WTC11 (cell line): ENCODE measurements at regions not wholly inside any gene's neighbourhood (a gene's known extent, or its start where the extent isn't known, plus 50 kb on each side); places are given as distances from the start of the nearest gene placed in this dataset.

ENCODE experiments used
- ATAC-seq: fragments of 200-7000 bp; cut with Tn5 transposase; 2 replicates; pipeline ENCODE4 v1.10.0; 2021; ENCODE audit warnings: mild to moderate bottlenecking, moderate library complexity
- CTCF ChIA-PET: fragments of 300-600 bp; sonication (Branson Sonifier 250); formaldehyde crosslinking; loops from one replicate; lab custom pipeline; 2021; ENCODE audit warnings: antibody characterized with exemption; lab: Charles Lee
- POLR2A ChIA-PET: fragments of 350-600 bp; sonication (Branson Sonifier 250); formaldehyde crosslinking; loops from one replicate; lab custom pipeline; 2021; ENCODE audit warnings: antibody characterized with exemption; lab: Charles Lee
- DNase-seq: peaks from one replicate; pipeline ENCODE4 v3.0.0; 2021; ENCODE audit warnings: low spot score
- H3K27ac Mint-ChIP-seq: 2 replicates; pipeline ENCODE4 v1.8.0; 2021; ENCODE audit warnings: mixed read lengths
- H3K27me3 Mint-ChIP-seq: 2 replicates; pipeline ENCODE4 v1.8.0; 2021; ENCODE audit warnings: low read depth, mild to moderate bottlenecking, moderate library complexity, mixed read lengths
- H3K36me3 Mint-ChIP-seq: 2 replicates; pipeline ENCODE4 v1.8.0; 2021; ENCODE audit warnings: mixed read lengths
- H3K4me1 Mint-ChIP-seq: 2 replicates; pipeline ENCODE4 v1.8.0; 2022; ENCODE audit warnings: mixed read lengths
- H3K4me3 Mint-ChIP-seq: 2 replicates; pipeline ENCODE4 v1.8.0; 2021; ENCODE audit warnings: mild to moderate bottlenecking, moderate library complexity, mixed read lengths
- H3K9me3 Mint-ChIP-seq: 2 replicates; pipeline ENCODE4 v1.8.0; 2021; ENCODE audit warnings: mixed read lengths
- AFF4 ChIP-seq: sonication (generic); formaldehyde crosslinking; IDR thresholded peaks from 2 replicates; pipeline ENCODE4 v1.8.1; 2023; ENCODE audit warnings: mild to moderate bottlenecking, missing genetic modification reagents, borderline replicate concordance
- ATF2 ChIP-seq: sonication (generic); formaldehyde crosslinking; IDR thresholded peaks from 2 replicates; pipeline ENCODE4 v1.8.1; 2022; ENCODE audit warnings: low read depth, missing genetic modification reagents, borderline replicate concordance
- E2F5 ChIP-seq: sonication (generic); formaldehyde crosslinking; IDR thresholded peaks from 2 replicates; pipeline ENCODE4 v1.8.1; 2022; ENCODE audit warnings: mild to moderate bottlenecking, moderate library complexity, missing genetic modification reagents
- ELF4 ChIP-seq: sonication (generic); formaldehyde crosslinking; IDR thresholded peaks from 2 replicates; pipeline ENCODE4 v1.8.1; 2022; ENCODE audit warnings: low read depth, mild to moderate bottlenecking, moderate library complexity, missing genetic modification reagents
- FOXP4 ChIP-seq: sonication (generic); formaldehyde crosslinking; IDR thresholded peaks from 2 replicates; pipeline ENCODE4 v1.8.0; 2022; ENCODE audit warnings: mild to moderate bottlenecking, missing genetic modification reagents
- GRHL2 ChIP-seq: fragments of 250-450 bp; sonication (Bioruptor Pico); IDR thresholded peaks from 2 replicates; pipeline ENCODE4 v1.8.0; 2022; ENCODE audit warnings: mild to moderate bottlenecking, moderate library complexity; ENCODE audit not compliant: insufficient replicate concordance, severe bottlenecking
- KAT7 ChIP-seq: sonication (generic); formaldehyde crosslinking; IDR thresholded peaks from 2 replicates; pipeline ENCODE4 v1.8.1; 2023; ENCODE audit warnings: missing genetic modification reagents, mild to moderate bottlenecking, borderline replicate concordance
- PRDM15 ChIP-seq: sonication (generic); formaldehyde crosslinking; IDR thresholded peaks from 2 replicates; pipeline ENCODE4 v1.8.0; 2022; ENCODE audit warnings: missing genetic modification reagents
- RORB ChIP-seq: fragments of 250-450 bp; sonication (Bioruptor Pico); IDR thresholded peaks from 2 replicates; pipeline ENCODE4 v1.9.0; 2021; ENCODE audit warnings: mild to moderate bottlenecking
- SMAD3 ChIP-seq: sonication (generic); formaldehyde crosslinking; IDR thresholded peaks from 2 replicates; pipeline ENCODE4 v1.8.0; 2022; ENCODE audit warnings: missing genetic modification reagents, mild to moderate bottlenecking, borderline replicate concordance
- SOX15 ChIP-seq: fragments of 250-450 bp; sonication (Bioruptor Pico); IDR thresholded peaks from 2 replicates; pipeline ENCODE4 v1.9.0; 2021; ENCODE audit warnings: mild to moderate bottlenecking
- ZMAT4 ChIP-seq: fragments of 250-450 bp; sonication (Bioruptor Pico); IDR thresholded peaks from 2 replicates; pipeline ENCODE4 v1.9.0; 2021; ENCODE audit warnings: mild to moderate bottlenecking
- ZNF423 ChIP-seq: fragments of 250-450 bp; sonication (Bioruptor Pico); IDR thresholded peaks from 2 replicates; pipeline ENCODE4 v2.1.2; 2022; ENCODE audit warnings: mild to moderate bottlenecking, moderate library complexity
- ZNF425 ChIP-seq: fragments of 250-450 bp; sonication (Bioruptor Pico); conservative IDR thresholded peaks from 2 replicates; pipeline ENCODE4 v1.9.0; 2021; ENCODE audit warnings: mild to moderate bottlenecking

GRCh38 chr16:14333361-14333760, 262.2 kb downstream of the MRTFB start (continued):
- TF ChIP-seq ZNF425 (CRISPR knock-in tag) (no peak), PRDM15 (CRISPR knock-in tag) (no peak), RORB (CRISPR knock-in tag) (no peak), E2F5 (no peak)

- Mint-ChIP-seq H3K4me1 (no peaks in the 10 kb centered on the region), H3K4me3 (no peak overlapping the region), H3K9me3 (peaks cover 15% of the 10 kb centered on the region), H3K27ac (no peak overlapping the region), H3K36me3 (peaks cover 17% of the 10 kb centered on the region), H3K27me3 (no peaks in the 10 kb centered on the region)
- ChIA-PET CTCF (no interaction called here), POLR2A (no interaction called here)
- no peak for DNase-seq
- ATAC-seq = no peak
- TF ChIP-seq AFF4 (CRISPR knock-in tag) (no peak), ATF2 (CRISPR knock-in tag) (no peak), SOX15 (CRISPR knock-in tag) (no peak), KAT7 (CRISPR knock-in tag) (no peak), FOXP4 (CRISPR knock-in tag) (no peak), ELF4 (CRISPR knock-in tag) (no peak), ZMAT4 (no peak), ZNF423 (CRISPR knock-in tag) (no peak), GRHL2 (CRISPR knock-in tag) (no peak), ZNF425 (CRISPR knock-in tag) (no peak), SMAD3 (CRISPR knock-in tag) (no peak)
Measured at GRCh38 chr16:14331020-14331419, 259.9 kb downstream of the MRTFB start.
